CD4-positive, alpha-beta T cell treated with Interleukin-1 beta for 1 hour (primary cell): ENCODE measurements at regions not wholly inside any gene's neighbourhood (a gene's known extent, or its start where the extent isn't known, plus 50 kb on each side); places are given as distances from the start of the nearest gene placed in this dataset.

Experiments
- DNase-seq, 2 donors: peaks; one replicate each; pipeline ENCODE4 v3.0.0-alpha.2; 2020 to 2022

DNA sequence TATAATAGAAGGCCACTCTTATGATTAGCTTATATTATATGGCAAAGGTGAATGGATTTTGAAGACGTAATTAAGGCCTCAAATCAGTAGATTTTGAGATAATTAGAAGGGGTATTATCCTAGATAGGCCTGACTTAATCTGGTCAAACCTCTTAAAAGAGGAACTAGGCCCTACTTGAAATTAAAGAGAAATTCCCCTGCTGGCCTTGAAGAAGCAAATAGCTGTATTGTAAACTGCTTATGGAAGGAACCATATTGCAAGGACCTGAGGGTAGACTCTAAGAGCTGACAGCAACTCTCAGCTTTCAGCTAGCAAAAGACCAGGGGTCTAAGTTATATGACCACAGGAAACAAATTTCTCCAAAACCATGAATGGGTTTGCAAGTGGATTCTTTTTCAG lies 219.0 kb upstream of the ONECUT1 start:
- no peak for DNase-seq

DNA sequence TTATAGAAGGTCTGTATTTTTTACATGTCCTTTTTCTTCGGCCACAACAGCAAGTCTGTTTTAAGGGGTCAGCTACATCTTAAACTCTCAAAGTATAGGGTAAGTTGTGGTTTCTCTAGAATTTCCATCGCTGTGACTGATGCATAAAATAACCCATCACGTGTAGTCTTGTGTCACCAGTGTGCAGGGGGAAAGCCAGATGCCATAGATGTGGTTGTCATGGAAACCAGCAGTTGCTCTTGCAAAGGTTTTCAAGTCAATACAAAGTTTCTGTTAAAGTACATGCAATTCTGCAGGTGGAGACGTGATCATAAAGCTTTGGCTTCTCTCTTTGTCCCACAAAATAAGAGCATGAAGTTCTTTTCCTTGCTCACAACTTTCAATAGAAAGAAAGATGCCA lies 210.3 kb upstream of the ONECUT1 start:
- no peak for DNase-seq

DNA sequence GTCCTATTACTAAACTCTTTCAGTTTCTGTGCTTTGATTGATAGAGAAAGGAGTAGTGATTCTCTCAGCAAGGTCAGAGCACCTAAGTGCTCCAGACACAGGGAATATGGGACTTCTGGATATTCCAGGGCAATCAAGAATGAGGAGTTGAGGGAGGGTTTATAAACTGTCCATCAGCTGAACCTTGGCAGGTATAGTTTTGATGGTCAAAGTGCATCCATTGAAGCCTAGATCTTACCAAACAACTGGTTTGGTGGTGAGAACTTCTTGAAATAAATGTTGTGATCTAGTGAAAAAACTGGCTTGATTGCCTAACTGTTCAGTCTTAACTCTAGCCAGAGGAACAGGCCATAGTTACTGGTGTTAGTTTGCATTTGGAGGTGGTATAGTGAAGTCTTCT lies 207.0 kb upstream of the ONECUT1 start:
- DNase-seq, result no peak

DNA sequence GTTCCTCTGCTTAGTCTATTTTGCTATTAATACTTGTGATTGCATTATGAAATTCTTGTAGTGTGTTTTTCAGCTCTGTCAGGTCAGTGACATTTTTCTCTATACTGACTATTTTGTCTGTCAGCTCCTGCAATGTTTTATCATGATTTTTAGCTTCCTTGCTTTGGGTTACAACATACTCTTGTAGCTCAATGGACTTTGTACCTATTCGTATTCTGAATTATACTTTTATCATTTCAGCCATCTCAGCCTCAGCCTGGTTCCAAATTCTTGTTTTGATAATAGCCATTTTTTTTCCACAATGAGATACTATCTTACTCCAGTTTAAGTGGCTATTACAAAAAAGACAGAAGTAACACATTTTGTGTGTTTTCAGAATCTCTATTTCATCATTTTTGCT lies 204.2 kb upstream of the ONECUT1 start:
- no peak for DNase-seq

DNA sequence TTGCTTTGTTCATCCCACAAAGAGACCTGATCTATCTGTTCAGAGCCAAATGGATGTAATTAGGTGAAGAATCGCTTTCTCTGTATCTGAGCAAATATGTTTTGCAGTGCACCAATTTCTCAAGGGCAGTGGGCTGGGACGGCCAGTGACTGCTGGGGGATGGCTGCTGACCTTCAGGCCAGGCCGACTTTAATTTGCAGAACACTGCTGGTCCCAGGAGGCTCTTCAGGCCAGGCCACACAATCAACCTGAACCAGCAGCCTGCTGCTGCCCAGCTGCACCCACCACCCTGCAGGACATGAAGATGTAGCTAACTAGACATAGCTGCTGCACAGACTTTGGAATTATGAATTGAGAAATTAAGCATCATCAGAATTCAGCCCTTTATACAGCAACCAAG lies 194.4 kb upstream of the ONECUT1 start:
- DNase-seq, result no peak

DNA sequence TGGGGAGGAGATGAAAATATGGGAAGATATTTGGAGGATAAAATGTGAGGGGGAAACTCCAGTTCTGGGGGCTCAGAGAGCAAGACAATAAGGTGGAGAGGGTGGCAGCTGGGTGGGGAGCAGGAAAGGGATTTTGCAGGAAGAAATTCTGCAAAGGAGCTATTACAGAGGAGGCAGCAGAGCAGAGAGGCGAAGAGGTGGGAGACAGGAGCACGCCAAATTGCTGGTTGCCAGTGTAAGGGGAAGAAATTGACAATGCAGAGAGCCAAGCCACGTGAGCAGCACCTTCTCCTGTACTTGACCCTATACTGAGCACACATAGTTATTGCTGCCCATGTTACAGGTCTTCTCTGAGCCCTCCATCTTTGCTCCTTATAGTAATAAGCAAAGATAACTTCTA lies 190.3 kb upstream of the ONECUT1 start:
- no peak for DNase-seq

DNA sequence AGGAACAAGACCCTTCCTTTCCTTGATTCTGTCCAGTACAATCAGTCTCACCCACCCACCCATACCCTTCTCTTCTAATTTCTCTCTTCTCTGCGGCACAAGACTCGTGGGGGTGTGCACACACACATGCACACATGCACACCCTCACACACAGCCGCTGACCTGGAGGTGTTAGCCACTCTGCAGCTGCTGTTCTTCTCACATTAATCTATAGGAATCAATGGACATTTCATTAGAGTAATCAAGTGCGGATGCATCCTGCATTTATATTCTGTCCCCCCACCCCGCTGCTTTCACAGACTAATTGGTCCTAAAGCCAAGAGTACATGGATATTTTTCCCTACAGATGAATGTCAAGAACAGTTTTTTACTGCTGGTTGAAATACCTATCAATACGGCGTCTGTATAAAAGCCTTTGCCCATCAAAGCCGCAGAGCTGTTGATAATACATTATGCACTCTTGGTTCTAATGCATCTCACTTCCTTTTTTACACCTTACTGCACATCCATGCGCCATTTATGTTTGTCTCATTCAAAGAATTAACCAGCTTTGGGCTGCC lies 186.5 kb upstream of the ONECUT1 start:
- no peak for DNase-seq

DNA sequence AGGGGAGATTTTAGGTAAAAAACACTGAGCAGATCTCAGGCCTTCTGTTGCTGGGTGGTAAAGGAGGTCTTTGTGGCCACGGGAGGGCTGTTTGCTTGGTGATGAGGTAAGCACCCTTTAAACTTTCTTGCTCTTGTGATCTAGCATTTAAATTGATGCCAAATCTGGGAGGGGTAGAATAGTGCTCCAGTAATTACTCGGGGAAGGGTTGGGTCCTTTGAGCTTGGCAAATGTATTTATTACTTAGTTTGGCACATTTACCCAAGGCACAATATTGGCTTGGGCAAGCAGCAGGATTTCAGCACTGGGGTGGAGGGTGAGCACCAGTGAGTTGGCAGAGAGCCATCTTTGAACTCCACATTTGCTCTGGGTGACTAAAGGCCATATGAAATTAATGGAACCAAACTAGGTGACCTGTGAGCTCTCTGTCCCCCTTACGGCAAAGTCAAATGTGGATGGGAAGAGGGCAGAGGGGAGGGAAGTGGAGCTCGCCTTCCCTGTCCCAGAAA lies 185.9 kb upstream of the ONECUT1 start:
- no peak for DNase-seq

DNA sequence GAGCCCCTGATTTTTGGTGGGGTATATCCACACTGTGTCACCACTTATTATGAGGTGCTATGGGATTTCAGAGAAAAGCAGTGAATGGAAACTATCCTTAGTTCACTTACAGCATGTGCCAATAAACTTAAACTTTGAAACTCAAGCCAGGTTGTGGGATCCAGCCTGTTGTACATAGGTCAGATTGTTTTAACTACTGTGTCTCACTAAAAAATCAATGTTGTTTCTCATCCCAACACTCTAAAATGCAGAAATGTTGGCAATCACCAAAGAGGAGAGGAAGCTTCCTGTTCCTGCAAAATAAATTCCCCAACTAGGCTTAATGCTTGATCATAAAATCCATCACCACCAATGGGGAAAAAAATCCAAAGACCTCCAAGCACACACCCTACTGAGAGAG lies 173.7 kb upstream of the ONECUT1 start:
- no peak for DNase-seq

DNA sequence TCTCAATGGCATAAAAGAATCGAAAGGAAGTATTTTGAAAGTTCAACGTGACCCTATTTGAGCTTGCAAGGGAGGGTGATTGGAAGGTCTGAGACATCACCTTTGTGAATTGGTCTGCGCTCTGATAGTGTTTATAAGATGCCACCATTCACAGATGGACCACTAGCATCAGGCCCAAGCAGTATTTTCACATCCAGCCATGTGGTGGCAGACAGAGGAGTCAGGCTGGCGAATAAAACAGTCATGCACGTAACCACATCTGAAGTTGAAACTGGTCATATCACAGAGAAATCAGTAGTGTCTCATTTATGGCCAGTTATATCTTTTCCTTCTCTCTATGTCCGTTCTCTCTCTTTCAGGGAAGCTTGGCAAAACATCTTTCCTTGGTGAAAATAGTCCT lies 170.1 kb upstream of the ONECUT1 start:
- DNase-seq, result no peak

DNA sequence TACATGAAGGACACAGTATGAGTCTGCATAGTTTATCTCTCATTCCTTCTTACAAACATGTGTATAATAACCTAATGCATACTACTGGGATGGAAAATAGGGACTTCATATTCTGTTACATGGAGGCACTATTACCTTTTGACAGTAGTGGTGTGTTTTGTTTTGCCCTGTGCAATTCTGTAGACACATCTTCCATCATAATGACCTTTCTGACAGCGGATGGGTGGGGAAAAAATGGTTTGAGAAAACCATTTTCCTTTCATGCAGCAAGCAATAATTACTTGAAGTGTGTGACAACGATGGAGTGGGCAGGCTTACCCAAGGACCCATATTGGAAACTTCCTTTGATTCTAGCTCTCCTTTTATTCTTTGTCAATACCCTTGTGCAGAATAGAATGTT lies 153.6 kb upstream of the ONECUT1 start:
- DNase-seq, result no peak

DNA sequence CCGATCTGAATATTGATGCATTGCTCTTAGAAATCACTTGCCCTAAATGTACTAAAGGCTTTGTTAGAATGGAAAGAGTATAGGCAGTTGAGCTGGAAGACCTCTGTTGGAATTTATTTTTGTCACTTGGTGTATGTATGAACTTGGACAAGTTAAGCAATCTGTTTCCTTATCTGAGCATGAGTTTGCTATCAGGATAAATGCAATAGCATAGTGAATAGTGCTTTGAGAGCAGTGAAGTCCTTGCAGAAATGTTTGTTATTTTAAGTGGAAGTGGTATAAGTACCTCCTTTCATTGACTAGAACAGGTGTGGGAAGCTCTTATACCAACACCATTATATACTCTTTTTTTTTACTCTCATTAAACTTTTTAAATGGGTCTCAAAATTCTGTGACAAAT lies 146.4 kb upstream of the ONECUT1 start:
- no peak for DNase-seq

DNA sequence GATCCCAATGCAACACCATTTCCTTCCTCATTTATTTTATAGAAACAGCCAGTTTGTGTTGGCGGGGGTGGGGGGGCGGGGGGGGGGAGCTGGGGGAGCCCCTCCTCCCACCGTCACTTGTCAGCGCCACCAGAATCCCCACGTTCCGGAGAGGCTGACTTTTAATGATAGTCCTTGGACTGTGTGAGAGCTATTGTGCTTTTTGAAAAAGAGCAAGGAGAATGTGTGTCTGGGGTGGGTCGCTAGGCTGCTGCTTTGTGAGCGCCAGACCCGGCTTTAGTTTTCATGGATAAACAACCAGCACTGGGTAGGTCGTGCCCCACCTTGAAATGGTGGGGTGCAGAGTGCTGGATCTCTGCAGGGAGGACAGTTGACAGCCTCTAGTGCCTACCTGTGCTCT lies 135.0 kb upstream of the ONECUT1 start:
- DNase-seq, result no peak

DNA sequence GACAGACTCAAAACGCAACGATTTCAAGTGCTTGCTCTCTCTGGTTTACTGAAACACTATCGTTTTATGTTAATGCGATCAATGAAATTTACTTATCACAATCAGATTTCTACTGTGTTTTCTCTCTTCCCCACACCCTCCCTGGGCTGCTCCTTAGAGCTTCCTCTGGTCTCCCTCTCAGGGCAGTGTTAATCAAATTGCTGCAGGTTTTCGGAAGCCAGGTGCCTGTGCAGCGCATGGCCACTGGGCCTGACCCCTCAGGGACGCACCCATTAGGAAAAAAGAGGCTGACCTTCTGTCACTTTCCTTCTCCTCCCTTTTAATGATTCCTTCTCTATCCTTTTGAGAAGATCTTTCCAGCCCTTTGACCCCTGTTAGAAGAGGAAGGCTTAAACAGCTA lies 134.5 kb upstream of the ONECUT1 start:
- no peak for DNase-seq

DNA sequence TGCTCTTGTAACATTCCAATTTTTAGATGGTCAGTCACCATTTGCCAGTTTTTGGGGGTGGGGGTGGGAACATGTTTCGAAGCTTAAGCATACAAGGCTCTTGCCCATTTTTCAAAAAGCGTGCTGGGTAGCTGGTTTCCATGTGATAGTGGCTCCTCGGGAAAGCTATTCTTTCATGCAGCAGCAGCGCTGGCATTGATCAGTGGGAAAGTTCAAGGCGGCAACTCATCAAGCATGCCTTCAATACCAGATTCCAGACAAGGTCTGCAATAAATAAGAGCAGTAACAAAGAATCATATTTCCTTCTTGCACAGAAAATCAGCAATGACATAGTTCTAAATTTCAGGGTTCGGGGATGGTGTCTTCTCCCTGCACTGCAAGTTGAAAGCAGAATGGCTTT lies 133.5 kb upstream of the ONECUT1 start:
- DNase-seq, result no peak

DNA sequence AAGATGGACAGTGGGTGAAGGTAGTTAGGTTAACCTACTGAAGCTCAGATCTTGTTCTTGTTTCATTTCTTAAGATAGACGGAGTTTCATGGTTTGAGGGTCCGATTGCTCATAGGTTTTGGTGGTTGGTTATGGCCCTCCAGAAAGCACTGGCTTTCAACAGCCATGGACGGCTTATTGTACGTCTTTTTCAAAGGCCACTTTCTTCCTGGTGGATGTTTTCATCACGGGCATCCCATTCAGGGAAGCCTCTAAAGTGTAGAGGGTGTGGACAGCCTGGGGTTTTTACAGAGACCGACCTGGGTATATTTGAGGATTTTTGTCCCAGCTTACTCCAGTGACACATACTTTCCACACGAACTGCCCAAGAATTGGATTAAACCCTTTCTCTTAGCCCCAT lies 132.7 kb upstream of the ONECUT1 start:
- no peak for DNase-seq

DNA sequence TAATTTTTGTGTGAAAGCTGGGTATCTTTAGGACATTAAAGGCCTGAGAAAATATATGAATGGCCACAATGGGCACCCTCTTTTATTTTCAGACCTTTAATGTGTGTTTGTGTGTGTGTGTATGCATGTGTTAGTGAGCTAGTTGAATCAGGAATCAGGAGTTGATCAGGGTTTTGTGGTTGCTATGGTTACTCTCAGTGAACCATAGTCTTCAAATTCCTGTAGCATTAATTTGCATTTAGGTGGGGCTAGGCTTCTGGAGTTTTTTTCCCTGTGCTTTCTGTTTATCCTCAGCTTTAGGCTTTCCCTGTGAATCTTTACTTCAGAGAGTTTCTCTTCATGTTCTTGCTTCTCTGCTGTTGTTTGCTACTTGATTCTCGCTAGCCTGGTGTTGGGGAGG lies 122.0 kb upstream of the ONECUT1 start:
- no peak for DNase-seq

DNA sequence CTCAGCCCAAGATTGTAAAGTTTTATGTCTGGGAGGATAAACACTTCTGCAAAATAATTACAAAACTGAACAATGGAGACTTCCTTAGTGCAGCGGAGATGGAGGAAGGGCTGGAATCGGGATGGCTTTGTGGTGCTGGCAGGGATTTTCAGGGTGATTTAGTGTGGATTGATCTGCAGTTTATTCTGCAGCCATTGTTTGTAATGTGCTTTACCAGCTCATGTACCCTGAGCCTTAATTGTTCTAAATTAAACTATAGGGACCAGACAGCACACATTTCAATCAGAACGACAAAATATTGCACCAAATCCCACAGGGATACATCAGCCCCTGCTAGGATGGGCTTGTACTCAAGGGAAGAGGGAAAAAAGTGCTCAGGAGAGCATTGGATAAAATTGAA lies 103.2 kb upstream of the ONECUT1 start:
- DNase-seq, result no peak

DNA sequence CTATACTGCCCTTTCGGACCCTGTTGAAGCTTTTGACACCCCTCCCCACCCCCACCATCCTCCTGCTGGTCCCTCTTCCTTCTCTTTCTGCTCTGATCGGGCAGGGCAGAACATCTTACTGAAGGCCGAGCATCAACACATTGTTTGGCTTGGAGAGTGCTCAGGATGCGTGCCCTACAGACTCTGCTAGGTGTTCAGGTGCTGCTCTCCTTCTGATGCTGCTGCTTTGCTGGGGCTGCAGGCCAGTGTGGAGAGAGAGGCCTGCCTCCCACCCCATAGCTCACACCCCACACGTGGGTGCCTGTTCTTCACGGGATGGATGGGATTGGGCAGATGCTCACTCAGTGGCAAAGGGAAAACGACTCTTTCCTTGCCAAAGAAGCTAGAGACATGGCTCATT lies 89.8 kb upstream of the ONECUT1 start:
- DNase-seq, result no peak

DNA sequence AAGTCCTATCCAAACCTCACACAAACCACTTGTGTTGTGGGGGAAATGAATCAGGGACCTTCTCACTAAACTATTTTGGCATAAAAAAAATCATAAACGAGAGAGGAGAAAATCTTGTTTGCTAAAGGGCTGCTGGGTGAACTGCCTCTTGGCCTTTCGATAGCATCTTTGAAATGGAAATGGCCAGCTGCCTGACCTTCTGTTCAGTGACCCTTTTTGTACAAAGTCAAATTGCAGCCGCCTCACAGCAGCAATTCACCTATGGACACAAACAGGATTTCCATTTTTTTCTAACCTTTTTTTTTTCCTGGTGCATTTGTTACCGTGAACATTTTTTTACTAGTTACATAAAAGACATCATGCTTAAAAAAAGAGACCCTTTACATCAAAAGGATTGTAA lies 89.0 kb upstream of the ONECUT1 start:
- no peak for DNase-seq

DNA sequence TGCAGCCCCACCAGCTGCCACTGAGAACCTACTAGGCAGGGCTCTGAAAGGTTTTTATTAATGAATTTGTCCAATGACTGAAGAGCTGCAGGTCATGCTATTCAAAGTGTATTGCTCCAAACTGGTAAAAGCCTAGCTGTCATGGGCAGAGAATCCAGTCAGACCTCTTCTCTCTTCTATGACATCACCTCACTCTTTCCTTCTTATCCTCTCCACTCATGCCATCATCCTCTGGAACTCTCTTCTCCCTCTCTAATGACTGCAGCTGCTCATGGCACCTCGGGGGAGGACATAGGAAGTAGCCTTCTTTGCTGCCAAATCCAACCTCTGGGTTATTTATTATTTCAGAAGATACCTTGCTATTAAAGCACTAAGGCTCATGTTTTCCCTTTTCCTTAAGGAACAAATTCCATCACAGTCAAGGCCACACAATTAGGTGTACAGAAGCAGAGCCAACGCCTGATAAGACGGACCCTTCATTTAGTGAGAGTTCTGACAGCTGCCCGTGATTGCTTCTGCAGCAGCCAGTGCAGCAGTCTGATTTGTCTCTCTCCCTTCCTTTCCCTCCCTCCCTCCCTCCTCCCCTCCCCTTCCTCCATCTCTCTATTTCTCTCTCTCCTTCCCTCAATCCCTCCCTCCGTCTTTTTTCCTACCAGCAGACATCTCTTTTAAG lies 87.0 kb upstream of the ONECUT1 start:
- no peak for DNase-seq

DNA sequence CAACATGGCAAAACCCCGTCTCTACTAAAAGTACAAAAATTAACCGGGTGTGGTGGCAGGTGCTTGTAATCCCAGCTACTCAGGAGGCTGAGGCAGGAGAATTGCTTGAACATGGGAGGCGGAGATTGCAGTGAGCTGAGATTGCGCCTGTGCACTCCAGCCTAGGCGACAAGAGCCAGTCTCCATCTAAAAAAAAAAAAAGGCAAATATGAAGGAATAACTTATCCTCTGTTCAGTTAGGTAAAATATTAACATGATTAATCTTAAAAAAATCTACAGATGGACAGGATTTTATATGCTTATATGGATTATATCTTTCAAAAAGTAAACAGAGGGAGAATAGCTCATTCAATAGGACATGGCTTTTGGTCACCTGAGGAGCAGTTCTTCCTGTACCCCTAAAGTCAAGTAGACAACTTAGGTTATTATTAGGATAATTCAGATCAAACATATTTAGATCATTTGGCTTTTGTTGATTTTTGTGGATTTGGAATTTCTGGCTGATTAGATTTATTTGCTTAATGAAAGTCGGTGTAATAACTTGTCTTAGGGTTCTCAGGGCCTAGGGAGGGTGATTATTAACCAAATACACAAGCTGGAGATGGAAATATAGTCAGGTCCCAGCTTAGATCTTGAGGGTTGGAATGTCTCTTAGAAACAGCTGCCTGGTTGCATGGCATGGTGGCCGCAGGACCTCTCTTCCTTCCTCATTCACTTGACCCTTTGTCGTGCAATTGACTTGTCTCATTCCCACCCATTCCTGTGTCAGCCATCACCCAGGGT lies 82.1 kb upstream of the ONECUT1 start:
- DNase-seq, result no peak

DNA sequence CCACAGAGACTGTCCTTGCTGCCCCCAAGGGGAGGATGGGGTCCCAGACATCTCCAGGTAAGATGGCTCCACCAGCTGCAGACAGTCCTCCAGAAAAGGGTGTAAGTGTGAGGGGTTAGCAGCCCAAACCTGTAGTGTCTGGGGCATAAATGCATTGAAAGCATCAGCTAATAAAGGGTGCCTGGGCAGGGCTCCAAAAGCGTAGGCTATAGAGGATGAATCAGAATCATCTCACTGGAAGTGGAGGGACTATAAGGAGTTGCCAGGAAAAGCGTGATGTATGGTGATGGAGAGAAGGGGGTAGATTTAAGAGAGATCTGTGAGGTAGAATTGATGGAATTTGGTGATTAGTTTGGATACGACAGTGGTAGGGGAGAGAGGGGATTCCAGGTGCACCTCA lies 79.9 kb upstream of the ONECUT1 start:
- DNase-seq, result no peak

DNA sequence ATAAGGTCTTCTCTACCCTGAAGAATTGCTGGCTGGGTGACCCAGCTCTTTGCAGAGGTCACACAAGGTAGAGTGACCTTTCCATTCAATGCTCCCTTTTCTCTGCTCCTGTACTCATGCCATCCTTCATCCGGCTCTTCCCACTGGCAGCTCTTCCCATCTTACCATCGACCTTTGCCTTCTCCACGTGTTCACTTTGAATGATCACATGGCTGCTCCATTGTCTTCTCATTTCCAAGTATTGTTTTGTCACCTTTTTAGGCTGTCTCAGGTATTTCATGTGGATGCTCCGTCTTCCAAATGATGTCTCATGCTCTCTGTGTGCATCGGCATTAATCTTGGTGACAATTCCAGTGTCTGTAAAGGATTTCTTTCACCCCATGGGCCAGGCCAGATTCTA lies 76.6 kb upstream of the ONECUT1 start:
- DNase-seq, result no peak
